ENCODE measurements at regions not wholly inside any gene's neighbourhood (a gene's known extent, or its start where the extent isn't known, plus 50 kb on each side); places are given as distances from the start of the nearest gene placed in this dataset.

GRCh38 chr9:118324706-118325105, 620.5 kb downstream of the TLR4 start:
- TF ChIP-seq POLR2A (IDR thresholded peaks at IDR 0.05) = no peak
- no peak for TF ChIP-seq CTCF (IDR thresholded peaks at IDR 0.05)
- TF ChIP-seq POLR2AphosphoS5 (IDR thresholded peaks at IDR 0.05) = no peak
- no peak for TF ChIP-seq EP300 (IDR thresholded peaks at IDR 0.05)
